Activated naive CD8-positive, alpha-beta T cell treated with anti-CD3 and anti-CD28 coated beads, Interleukin-2, amount 50 U/mL, for 24 hours (primary cell): ENCODE measurements at regions not wholly inside any gene's neighbourhood (a gene's known extent, or its start where the extent isn't known, plus 50 kb on each side); places are given as distances from the start of the nearest gene placed in this dataset.

Experiments
- ATAC-seq: fragments of 150-1000 bp; cut with Tn5 transposase; one replicate; pipeline ENCODE4 v1.10.0; 2021
- DNase-seq: peaks from one replicate; pipeline ENCODE4 v3.0.0; 2021
- H3K27ac Mint-ChIP-seq: one replicate; pipeline ENCODE4 v1.8.0; 2021; ENCODE audit warnings: mild to moderate bottlenecking, mixed read lengths
- H3K27me3 Mint-ChIP-seq: one replicate; pipeline ENCODE4 v1.8.0; 2021; ENCODE audit warnings: mixed read lengths
- H3K36me3 Mint-ChIP-seq: one replicate; pipeline ENCODE4 v1.8.0; 2021; ENCODE audit warnings: low read depth, mixed read lengths
- H3K4me1 Mint-ChIP-seq: one replicate; pipeline ENCODE4 v1.8.0; 2021; ENCODE audit warnings: mixed read lengths
- H3K4me3 Mint-ChIP-seq: one replicate; pipeline ENCODE4 v1.8.0; 2021; ENCODE audit warnings: mild to moderate bottlenecking, moderate library complexity, mixed read lengths
- H3K9me3 Mint-ChIP-seq: one replicate; pipeline ENCODE4 v1.8.0; 2021; ENCODE audit warnings: mixed read lengths

DNA sequence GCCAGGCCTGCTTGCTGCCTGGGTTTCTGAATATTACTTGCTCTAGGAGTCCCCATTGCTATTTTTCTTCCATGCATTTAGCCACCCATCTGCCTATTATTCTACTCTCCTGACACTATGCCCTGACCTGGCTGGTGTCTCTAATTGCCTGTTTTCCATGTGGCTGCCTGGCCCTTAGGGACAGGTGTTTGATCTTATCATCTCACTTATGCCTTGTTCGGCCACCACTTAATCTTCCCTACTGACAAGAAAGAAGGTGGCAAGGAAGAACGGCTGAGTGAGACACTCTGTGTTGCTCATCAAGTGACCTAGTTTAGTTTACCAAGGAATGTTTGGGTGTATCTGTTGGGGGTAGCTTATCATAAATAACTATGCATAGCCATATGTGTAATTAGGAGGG is 50.4 kb upstream of the RAPH1 start:
- no peak overlapping the region for H3K4me3 Mint-ChIP-seq
- H3K9me3 Mint-ChIP-seq: no peaks in the 10 kb centered on the region
- ATAC-seq (no peak), DNase-seq (no peak)
- peaks cover 29% of the 10 kb centered on the region for H3K4me1 Mint-ChIP-seq
- no peaks in the 10 kb centered on the region for H3K36me3 Mint-ChIP-seq
- no peak overlapping the region for H3K27ac Mint-ChIP-seq
- peaks cover under 1% of the 10 kb centered on the region for H3K27me3 Mint-ChIP-seq

DNA sequence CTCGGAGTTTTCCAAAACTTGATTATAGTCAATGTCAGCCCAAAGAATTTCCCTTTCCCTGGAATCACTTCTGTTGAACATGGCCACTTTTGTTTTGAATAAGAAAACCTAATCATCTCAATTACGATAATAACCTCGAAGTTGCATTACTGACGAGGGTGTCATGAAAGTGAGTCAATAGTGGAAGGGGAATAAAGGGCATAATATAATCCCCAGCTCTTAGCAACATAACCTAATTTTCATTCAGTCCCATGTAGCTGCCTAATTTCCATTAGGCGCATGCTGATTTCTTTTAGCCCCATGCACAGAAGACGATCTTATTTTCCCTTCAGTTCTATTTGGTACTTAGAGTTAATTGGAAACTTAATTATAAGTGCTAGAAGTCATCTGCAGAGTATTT is 51.1 kb upstream of the RAPH1 start:
- H3K27ac Mint-ChIP-seq: no peak overlapping the region
- H3K4me1 Mint-ChIP-seq: peaks cover 35% of the 10 kb centered on the region

DNA sequence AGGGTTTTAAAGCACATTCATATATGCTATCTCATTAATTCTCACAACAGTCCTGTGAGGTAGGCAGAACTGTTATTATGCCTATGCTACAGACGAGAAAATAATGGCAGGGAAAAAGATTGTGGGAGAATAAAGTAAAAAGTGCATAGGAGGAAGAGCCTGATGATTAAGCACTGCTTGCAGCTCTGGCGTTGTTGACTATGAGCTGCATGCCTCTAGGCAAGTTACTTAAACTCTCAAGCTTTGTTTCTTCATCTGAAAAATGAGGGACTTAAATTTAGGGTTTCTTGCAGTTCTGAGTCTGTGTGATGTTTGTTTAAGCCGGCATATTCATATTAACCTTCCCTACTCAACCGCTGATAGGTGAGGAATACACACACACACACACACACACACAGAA is 51.6 kb upstream of the RAPH1 start:
- DNase-seq (no peak), ATAC-seq (no peak)
- no peak overlapping the region for H3K27ac Mint-ChIP-seq
- H3K9me3 Mint-ChIP-seq: no peaks in the 10 kb centered on the region
- H3K36me3 Mint-ChIP-seq: no peaks in the 10 kb centered on the region
- H3K27me3 Mint-ChIP-seq: peaks cover 3% of the 10 kb centered on the region
- no peak overlapping the region for H3K4me3 Mint-ChIP-seq
- peaks cover 40% of the 10 kb centered on the region for H3K4me1 Mint-ChIP-seq

More for the DNA sequence above, 51.1 kb upstream of the RAPH1 start:
- DNase-seq: no peak
- Mint-ChIP-seq H3K4me3 (no peak overlapping the region), H3K9me3 (no peaks in the 10 kb centered on the region), H3K27me3 (peaks cover 3% of the 10 kb centered on the region), H3K36me3 (no peaks in the 10 kb centered on the region)
- ATAC-seq: no peak

GRCh38 chr2:203590496-203590895 is 55.4 kb upstream of the RAPH1 start:
- no peak overlapping the region for H3K4me3 Mint-ChIP-seq
- ATAC-seq (no peak), DNase-seq (no peak)
- no peaks in the 10 kb centered on the region for H3K9me3 Mint-ChIP-seq
- peaks cover 33% of the 10 kb centered on the region for H3K4me1 Mint-ChIP-seq
- H3K27me3 Mint-ChIP-seq: peaks cover 3% of the 10 kb centered on the region
- no peaks in the 10 kb centered on the region for H3K36me3 Mint-ChIP-seq
- no peak overlapping the region for H3K27ac Mint-ChIP-seq

DNA sequence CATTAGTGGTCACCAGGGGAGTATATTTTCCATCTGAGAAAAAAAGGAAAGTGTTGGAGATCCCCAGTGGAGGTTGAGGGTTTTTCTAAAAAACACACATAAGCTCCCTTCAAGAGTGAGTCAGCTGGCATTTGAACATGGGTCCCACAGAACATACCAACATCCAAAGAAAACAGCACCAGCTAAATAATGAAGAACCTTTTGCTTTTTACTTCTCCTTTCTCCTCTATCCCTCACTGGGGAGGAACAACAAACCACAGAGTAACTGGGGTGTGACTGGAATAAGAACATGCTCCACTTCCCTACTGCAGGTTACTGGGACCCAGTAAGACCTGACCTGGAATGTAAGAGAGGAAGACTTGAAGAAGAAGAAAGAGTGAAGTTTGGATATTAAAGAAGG is 56.5 kb upstream of the RAPH1 start:
- Mint-ChIP-seq H3K4me1 (peaks cover 27% of the 10 kb centered on the region), H3K9me3 (peaks cover 3% of the 10 kb centered on the region), H3K27me3 (peaks cover 5% of the 10 kb centered on the region), H3K36me3 (peaks cover 2% of the 10 kb centered on the region), H3K27ac (peak overlapping the region; percentile 55), H3K4me3 (no peak overlapping the region)
- DNase-seq (no peak), ATAC-seq (peak; percentile 75)

DNA sequence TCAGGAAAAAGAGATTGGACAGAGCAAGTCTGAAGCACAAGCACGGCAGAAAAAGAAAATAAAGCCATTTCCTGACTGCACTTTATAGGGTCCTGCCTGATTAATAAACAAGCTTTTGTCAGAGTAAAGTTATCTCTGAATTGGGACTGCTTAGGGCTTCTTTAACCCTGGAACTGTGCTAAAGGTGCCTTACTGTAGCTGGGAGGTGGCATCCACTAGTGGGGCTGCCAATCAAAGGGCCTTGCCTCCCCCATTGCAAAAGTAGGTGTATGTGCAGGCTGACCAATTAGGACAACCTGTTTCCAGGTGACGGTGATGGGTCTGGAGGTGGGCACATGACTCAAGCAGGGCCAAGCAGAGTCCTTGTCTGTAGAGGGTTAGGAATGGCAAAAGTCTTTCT is 57.4 kb upstream of the RAPH1 start:
- H3K4me3 Mint-ChIP-seq: no peak overlapping the region
- peaks cover 32% of the 10 kb centered on the region for H3K4me1 Mint-ChIP-seq
- peak overlapping the region; percentile 29 for H3K27ac Mint-ChIP-seq
- ATAC-seq (no peak), DNase-seq (no peak)
- peaks cover 5% of the 10 kb centered on the region for H3K27me3 Mint-ChIP-seq
- peaks cover 3% of the 10 kb centered on the region for H3K9me3 Mint-ChIP-seq
- H3K36me3 Mint-ChIP-seq: peaks cover 2% of the 10 kb centered on the region

DNA sequence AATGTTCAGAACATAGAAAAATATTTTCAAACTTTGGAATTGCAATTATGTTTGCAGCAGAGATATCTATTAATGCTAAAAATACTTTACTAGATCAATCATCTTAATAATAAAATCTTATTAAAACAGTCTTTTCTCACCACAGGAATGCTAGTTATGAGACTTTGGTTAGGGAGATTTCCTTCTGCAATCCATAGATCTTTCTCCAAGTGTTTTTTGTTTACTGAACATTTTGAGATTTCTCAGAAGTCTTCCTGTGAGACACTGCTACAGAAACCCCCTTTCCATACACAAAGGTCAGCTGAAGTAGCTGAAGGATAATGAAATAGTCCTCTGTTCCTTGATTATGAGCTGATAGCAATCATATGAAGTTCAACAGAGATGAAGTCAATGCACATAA is 59.4 kb upstream of the RAPH1 start:
- Mint-ChIP-seq H3K9me3 (peaks cover 3% of the 10 kb centered on the region), H3K27ac (no peak overlapping the region), H3K36me3 (peaks cover 3% of the 10 kb centered on the region), H3K27me3 (peaks cover 10% of the 10 kb centered on the region), H3K4me3 (no peak overlapping the region), H3K4me1 (peaks cover 48% of the 10 kb centered on the region)
- no peak for ATAC-seq
- DNase-seq: no peak

DNA sequence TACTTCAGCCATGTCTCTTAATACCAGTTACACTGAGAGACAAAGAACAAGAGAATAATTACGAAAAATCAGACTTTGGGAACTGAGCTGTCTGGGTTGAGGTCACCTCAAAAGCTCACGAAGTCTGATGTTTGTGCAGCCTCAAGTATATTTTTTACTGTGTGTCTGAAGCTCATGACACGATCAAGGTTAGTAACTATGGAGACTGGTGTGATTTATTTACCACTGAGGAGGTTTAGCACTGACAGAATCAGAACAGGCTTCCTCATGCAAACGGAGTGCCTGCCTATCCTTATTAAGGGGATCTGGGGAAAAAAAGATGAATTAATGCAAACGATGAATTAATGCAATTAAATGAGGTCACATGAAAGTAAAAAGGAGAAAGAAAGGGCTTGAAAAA is 61.1 kb upstream of the RAPH1 start:
- Mint-ChIP-seq H3K4me1 (peaks cover 43% of the 10 kb centered on the region), H3K36me3 (peaks cover 3% of the 10 kb centered on the region), H3K4me3 (no peak overlapping the region), H3K27me3 (peaks cover 9% of the 10 kb centered on the region), H3K27ac (no peak overlapping the region), H3K9me3 (peaks cover 3% of the 10 kb centered on the region)
- DNase-seq (no peak), ATAC-seq (no peak)

- H3K9me3 Mint-ChIP-seq: peaks cover 3% of the 10 kb centered on the region
- peaks cover 3% of the 10 kb centered on the region for H3K36me3 Mint-ChIP-seq
- no peak overlapping the region for H3K27ac Mint-ChIP-seq
- H3K4me3 Mint-ChIP-seq: no peak overlapping the region
- peaks cover 9% of the 10 kb centered on the region for H3K27me3 Mint-ChIP-seq
- ATAC-seq (peak; percentile 62), DNase-seq (no peak)
- H3K4me1 Mint-ChIP-seq: peaks cover 30% of the 10 kb centered on the region
These were observed 64.4 kb upstream of the RAPH1 start for GRCh38 chr2:203599509-203599908.

DNA sequence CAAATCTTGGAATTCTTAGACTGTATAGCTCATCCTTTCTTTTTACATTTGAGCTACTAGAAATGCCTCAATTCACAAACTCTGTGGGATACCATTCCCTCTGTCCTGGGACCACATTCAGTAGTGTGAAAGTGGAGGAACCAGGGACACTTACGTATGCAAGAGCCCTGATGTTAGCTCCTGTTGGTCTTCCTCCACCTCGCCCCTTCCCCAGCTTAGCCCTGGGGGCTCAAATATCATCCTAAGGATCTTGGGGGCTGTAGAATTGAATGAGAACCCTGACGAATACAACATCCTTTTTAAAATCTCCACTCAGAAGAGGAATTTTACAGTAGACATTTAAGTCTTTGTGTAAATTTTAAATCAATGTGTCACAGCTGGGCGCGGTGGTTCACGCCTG is 65.2 kb upstream of the RAPH1 start:
- DNase-seq (no peak), ATAC-seq (no peak)
- Mint-ChIP-seq H3K27me3 (peaks cover 9% of the 10 kb centered on the region), H3K27ac (no peak overlapping the region), H3K4me3 (no peak overlapping the region), H3K4me1 (peaks cover 26% of the 10 kb centered on the region), H3K9me3 (peaks cover 3% of the 10 kb centered on the region), H3K36me3 (peaks cover 3% of the 10 kb centered on the region)

DNA sequence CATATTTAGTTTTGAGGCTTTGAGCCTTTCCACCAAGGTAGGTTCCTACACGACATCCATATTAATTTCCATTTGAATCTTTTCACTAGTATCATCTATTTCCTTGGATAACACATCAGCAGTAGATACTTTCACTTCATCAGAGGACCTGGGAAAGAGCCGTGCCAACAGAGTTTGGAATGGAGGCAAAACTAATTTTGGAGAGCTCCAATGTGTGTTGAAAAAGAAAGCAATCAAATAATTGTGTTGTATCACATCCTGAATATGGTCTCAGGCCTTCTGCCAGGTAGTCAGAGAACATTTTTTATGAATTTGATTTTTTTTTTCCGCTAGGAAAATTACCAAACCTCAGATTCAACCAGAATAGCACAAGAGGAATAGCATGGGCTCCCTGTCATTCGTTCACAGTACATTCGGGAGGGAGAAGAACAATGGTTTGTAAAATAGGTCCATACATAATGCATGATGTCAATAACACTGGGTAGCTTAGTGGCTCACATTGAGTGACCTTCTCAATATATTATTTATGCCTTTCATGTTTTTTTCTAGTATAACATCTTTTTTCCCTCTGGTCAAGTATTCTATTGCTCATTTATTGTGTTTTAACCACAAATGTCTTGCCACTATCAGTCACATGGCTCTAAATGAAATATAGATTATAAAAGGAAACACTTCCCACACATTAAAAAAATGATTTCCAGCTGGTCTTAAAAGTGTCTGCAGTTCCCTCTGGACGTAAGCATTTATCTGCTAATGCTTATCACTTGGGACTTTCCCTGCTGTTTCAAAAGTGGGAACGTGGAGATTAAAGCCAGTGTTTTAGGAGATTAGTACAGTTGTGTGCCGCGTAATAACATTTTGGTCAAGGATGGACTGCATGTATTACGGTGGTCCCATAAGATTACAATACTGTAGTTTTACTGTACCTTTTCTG is 68.6 kb upstream of the RAPH1 start:
- no peaks in the 10 kb centered on the region for H3K36me3 Mint-ChIP-seq
- H3K27ac Mint-ChIP-seq: no peak overlapping the region
- no peak for ATAC-seq
- H3K4me1 Mint-ChIP-seq: peaks cover 12% of the 10 kb centered on the region
- H3K4me3 Mint-ChIP-seq: no peak overlapping the region
- no peak for DNase-seq
- H3K27me3 Mint-ChIP-seq: peaks cover 2% of the 10 kb centered on the region
- H3K9me3 Mint-ChIP-seq: no peaks in the 10 kb centered on the region

GRCh38 chr2:203605302-203605701 is 70.2 kb upstream of the RAPH1 start:
- Mint-ChIP-seq H3K4me1 (no peaks in the 10 kb centered on the region), H3K4me3 (no peak overlapping the region), H3K36me3 (no peaks in the 10 kb centered on the region), H3K27me3 (peaks cover under 1% of the 10 kb centered on the region), H3K27ac (no peak overlapping the region), H3K9me3 (no peaks in the 10 kb centered on the region)
- ATAC-seq (no peak), DNase-seq (no peak)

DNA sequence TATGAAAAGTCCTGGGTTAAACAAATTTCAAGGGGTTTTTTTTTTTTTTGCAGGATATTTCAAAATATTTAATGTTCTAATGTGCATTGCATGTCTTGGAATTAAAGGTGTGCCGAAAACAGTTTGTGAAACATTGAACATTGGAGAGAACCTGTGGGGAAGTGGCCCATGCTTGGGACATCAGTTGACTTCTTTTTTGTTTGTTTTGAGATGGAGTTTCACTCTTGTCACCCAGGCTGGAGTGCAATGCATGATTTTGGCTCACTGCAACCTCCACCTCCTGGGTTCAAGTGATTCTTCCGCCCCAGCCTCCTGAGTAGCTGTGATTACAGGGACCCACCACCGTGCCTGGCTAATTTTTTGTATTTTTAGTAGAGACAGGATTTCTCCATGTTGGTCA is 71.0 kb upstream of the RAPH1 start:
- no peak for ATAC-seq
- no peaks in the 10 kb centered on the region for H3K36me3 Mint-ChIP-seq
- H3K4me3 Mint-ChIP-seq: no peak overlapping the region
- DNase-seq: no peak
- H3K4me1 Mint-ChIP-seq: no peaks in the 10 kb centered on the region
- no peaks in the 10 kb centered on the region for H3K9me3 Mint-ChIP-seq
- H3K27ac Mint-ChIP-seq: no peak overlapping the region
- H3K27me3 Mint-ChIP-seq: no peaks in the 10 kb centered on the region

DNA sequence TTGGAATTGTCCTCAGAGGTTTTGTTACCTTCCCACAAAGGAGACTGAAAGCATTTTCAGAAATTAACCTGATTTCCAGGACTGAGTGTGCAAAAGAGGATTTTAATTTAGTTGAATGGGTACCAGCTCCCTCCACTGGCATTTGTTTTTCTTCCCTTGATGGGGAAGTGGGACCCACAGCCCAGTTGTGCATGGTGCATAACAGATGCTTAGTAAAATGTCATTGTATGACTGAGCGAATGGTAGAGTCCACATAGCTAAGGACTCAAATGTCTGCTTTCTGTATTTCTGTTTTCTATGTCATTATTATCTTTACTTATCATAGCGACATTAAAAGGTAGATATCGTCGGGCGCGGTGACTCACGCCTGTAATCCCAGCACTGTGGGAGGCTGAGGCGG is 75.5 kb upstream of the RAPH1 start:
- peaks cover 2% of the 10 kb centered on the region for H3K27me3 Mint-ChIP-seq
- H3K27ac Mint-ChIP-seq: no peak overlapping the region
- H3K4me3 Mint-ChIP-seq: no peak overlapping the region
- H3K4me1 Mint-ChIP-seq: peaks cover 2% of the 10 kb centered on the region
- H3K9me3 Mint-ChIP-seq: no peaks in the 10 kb centered on the region
- ATAC-seq: no peak
- DNase-seq: no peak
- H3K36me3 Mint-ChIP-seq: no peaks in the 10 kb centered on the region

DNA sequence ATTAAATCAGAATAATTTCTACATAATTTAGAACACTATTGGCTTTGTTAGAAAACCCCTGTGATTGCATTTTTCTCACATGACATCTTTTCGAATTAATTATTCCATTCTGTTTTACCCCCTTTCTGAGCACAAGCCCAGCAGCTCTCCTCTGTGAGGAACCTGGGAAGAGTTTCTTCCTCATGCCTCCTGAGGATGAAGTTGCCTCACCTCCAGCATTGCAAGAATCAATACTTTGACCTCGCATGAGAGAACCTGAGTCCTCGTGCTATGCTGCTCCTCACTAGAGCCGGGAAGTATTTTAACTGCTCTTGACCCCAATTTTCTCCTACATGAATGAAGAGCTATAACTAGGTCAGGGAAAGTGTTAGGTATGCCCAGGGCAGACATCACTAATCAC is 77.1 kb upstream of the RAPH1 start:
- no peaks in the 10 kb centered on the region for H3K36me3 Mint-ChIP-seq
- ATAC-seq (no peak), DNase-seq (no peak)
- no peaks in the 10 kb centered on the region for H3K9me3 Mint-ChIP-seq
- peaks cover 2% of the 10 kb centered on the region for H3K27me3 Mint-ChIP-seq
- H3K27ac Mint-ChIP-seq: no peak overlapping the region
- peaks cover 2% of the 10 kb centered on the region for H3K4me1 Mint-ChIP-seq
- H3K4me3 Mint-ChIP-seq: no peak overlapping the region
